ENCODE measurements at regions not wholly inside any gene's neighbourhood (a gene's known extent, or its start where the extent isn't known, plus 50 kb on each side); places are given as distances from the start of the nearest gene placed in this dataset.

DNA sequence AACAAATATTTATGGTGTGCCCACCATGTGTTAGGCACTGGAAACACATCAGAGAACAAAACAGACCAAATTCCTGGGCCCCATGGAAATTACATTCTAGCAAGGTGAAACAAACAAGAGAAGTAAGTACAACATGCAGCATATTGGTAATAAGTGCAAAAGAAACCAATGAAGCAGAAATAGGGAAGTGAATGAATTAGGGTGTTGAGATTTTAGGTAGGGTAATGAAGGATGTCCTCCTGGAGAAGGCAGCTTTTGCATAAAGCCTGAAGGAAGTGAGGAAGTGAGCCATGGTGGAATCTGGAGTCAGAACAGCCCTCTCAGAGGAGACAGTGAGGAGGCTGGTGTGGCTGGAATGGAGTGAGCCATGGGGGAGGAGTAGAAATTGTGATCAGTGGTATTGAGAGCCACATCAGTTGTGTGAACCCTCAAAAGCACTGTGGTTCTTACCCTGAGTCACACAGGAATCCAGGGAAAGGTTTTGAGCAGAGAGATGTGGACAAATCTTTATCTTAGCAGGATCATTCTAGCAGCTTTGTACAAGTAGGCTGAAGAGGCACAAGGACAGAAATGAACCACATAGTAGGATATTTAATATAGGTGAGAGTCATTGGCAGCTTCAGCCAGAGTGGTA, 52.7 kb upstream of the ARL15 start:
- DNase-seq = no peak
- no peaks in the 10 kb centered on the region for H3K4me1 Mint-ChIP-seq (ENCODE audit: low read depth)
- intact Hi-C loops (cut with micrococcal nuclease) = no loop called here
- ChIA-PET POLR2A (no interaction called here), CTCF (no interaction called here)
- no peak overlapping the region for H3K4me3 Mint-ChIP-seq
- peaks cover 14% of the 10 kb centered on the region for H3K27me3 Mint-ChIP-seq
- H3K9me3 Mint-ChIP-seq = no peaks in the 10 kb centered on the region
- no peaks in the 10 kb centered on the region for H3K36me3 Mint-ChIP-seq
- no peak overlapping the region for H3K27ac Mint-ChIP-seq

DNA sequence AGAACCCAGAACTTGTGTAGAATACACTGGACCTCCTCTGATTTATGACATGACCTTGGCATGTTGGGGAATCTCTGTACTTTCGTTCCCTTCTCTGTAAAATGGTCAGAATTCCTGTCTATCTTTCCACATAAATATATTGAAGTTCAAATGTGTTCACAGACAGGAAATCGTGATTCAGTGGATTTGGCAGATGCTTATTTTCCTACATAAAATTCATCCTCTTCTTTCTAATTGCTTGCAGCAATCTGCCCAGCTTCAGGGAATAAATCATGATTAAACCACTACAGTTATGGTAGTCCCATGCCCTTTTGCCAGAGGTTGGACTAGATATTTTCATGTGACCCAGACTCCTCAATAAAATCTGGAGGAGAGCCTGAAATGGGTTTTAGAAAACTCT, 52.1 kb upstream of the ARL15 start:
- ChIA-PET POLR2A (no interaction called here), CTCF (no interaction called here)
- H3K36me3 Mint-ChIP-seq = no peaks in the 10 kb centered on the region
- no peak for DNase-seq
- no peak overlapping the region for H3K27ac Mint-ChIP-seq
- peaks cover 14% of the 10 kb centered on the region for H3K27me3 Mint-ChIP-seq
- intact Hi-C loops (cut with micrococcal nuclease) = no loop called here
- H3K4me1 Mint-ChIP-seq (ENCODE audit: low read depth) = no peaks in the 10 kb centered on the region
- H3K4me3 Mint-ChIP-seq = no peak overlapping the region
- no peaks in the 10 kb centered on the region for H3K9me3 Mint-ChIP-seq

DNA sequence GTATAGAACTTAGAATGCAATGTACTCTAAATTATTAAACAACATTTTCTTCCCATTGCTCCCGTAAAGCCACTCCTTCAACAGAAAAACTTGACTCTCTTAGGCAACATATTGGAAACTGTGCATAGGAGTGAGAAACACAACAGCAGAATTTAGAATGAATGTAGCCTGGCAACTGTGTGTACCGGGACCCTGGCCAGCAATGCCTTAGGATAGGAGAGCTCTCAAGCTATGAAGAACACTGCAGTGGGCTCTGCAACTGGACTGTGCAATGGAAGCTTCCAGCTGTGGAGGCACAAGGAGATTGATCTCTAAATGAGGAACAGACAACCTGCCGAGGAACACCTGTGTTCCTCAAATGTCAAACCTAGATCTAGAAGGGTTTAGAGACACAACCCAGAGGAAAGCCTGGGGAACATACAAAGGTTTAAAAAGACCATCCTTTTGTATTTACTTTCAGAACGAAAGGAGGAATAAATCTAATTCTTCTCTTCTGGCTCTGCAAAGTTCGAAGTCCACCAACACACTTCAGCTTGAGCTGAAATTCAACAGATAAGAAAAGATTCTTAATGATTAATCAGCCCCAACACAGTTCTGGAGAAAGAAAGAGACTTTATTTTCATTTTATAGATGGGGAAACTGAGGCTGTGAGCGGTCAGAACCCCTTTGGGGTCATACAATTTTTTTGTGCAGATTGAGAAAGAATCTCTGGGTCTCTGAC, 51.5 kb upstream of the ARL15 start:
- Mint-ChIP-seq H3K27ac (no peak overlapping the region), H3K27me3 (peaks cover 16% of the 10 kb centered on the region), H3K9me3 (no peaks in the 10 kb centered on the region), H3K36me3 (no peaks in the 10 kb centered on the region), H3K4me3 (no peak overlapping the region), H3K4me1 (ENCODE audit: low read depth) (no peaks in the 10 kb centered on the region)
- ChIA-PET CTCF (no interaction called here), POLR2A (no interaction called here)
- no peak for DNase-seq
- intact Hi-C loops (cut with micrococcal nuclease) = no loop called here

DNA sequence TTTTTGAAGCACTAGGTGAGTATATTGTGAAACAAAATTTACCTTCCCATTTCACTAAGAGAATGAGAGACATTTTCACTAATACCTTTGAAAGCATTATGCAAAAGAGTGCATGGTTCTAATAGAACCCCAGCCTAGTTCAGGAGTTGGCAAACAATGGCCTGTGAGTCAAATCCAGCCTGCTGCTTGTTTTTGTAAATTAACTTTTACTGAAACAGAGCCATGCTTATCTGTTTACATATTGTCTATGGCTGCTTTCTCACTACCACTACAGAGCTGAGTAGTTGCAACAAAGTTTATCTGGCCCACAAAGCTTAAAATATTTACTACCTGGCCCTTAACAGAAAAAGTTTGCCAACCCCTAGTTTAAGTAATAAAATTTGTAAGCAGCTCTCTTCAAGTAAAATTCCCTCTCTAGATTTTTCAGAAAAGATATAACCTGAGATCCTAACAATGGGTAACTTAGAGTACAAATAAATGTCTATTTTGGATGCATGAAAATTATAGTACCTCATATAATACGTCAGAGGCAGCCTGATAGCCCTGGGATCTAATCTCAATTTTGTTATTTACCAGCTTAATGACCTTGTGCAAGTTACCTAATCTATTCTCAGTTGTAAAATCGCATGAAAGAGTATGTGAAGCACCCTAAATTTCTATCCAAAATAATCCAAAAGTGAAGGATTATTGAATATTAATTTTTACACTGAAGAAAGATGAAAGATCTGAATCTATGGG, 50.7 kb upstream of the ARL15 start:
- H3K4me3 Mint-ChIP-seq = no peak overlapping the region
- no peaks in the 10 kb centered on the region for H3K4me1 Mint-ChIP-seq (ENCODE audit: low read depth)
- DNase-seq = no peak
- no peaks in the 10 kb centered on the region for H3K9me3 Mint-ChIP-seq
- ChIA-PET CTCF (no interaction called here), POLR2A (no interaction called here)
- H3K27me3 Mint-ChIP-seq = peaks cover 16% of the 10 kb centered on the region
- H3K36me3 Mint-ChIP-seq = no peaks in the 10 kb centered on the region
- H3K27ac Mint-ChIP-seq = no peak overlapping the region
- intact Hi-C loops (cut with micrococcal nuclease) = no loop called here

Measured in activated CD4-positive, alpha-beta memory T cell treated with anti-CD3 and anti-CD28 coated beads for 36 hours (primary cell).